ENCODE measurements at regions not wholly inside any gene's neighbourhood (a gene's known extent, or its start where the extent isn't known, plus 50 kb on each side); places are given as distances from the start of the nearest gene placed in this dataset.

GRCh38 chr9:110101531-110102161 is 106.3 kb downstream of the C9orf152 start:
- DNase-seq: no peak

- DNase-seq: no peak
Measured at GRCh38 chr9:110103257-110103656, 104.7 kb downstream of the C9orf152 start.

GRCh38 chr9:110104261-110104809 is 103.6 kb downstream of the C9orf152 start:
- DNase-seq: no peak

GRCh38 chr9:110105107-110105506 is 102.9 kb downstream of the C9orf152 start:
- DNase-seq: no peak

- no peak for DNase-seq
Measured at GRCh38 chr9:110106661-110107060, 101.3 kb downstream of the C9orf152 start.

- no peak for DNase-seq
Measured at GRCh38 chr9:110109333-110110092, 98.4 kb downstream of the C9orf152 start.

- DNase-seq: no peak
Measured at GRCh38 chr9:110110154-110110553, 97.8 kb downstream of the C9orf152 start.

- DNase-seq: no peak
Measured at GRCh38 chr9:110111868-110112267, 96.1 kb downstream of the C9orf152 start.

- DNase-seq: no peak
Measured at GRCh38 chr9:110112792-110113191, 95.2 kb downstream of the C9orf152 start.

GRCh38 chr9:110114086-110114858 is 93.7 kb downstream of the C9orf152 start:
- no peak for DNase-seq

GRCh38 chr9:110114859-110115201 is 93.1 kb downstream of the C9orf152 start:
- no peak for DNase-seq

GRCh38 chr9:110115341-110115820 is 92.6 kb downstream of the C9orf152 start:
- no peak for DNase-seq

- DNase-seq: no peak
Measured at GRCh38 chr9:110115826-110116542, 92.0 kb downstream of the C9orf152 start.

- DNase-seq: no peak
Measured at GRCh38 chr9:110116543-110116885, 91.4 kb downstream of the C9orf152 start.

- DNase-seq: no peak
Measured at GRCh38 chr9:110121170-110121569, 86.8 kb downstream of the C9orf152 start.

GRCh38 chr9:110123341-110124095 is 84.4 kb downstream of the C9orf152 start:
- DNase-seq: no peak

GRCh38 chr9:110124439-110124838 is 83.5 kb downstream of the C9orf152 start:
- DNase-seq: no peak

GRCh38 chr9:110125207-110125751 is 82.7 kb downstream of the C9orf152 start:
- DNase-seq: no peak

GRCh38 chr9:110125763-110126351 is 82.1 kb downstream of the C9orf152 start:
- no peak for DNase-seq

GRCh38 chr9:110126499-110126941 is 81.4 kb downstream of the C9orf152 start:
- no peak for DNase-seq

All from CD4-positive, alpha-beta T cell treated with Interleukin-6 for 4 hours (primary cell).